G401.6 (cell line): ENCODE measurements at regions not wholly inside any gene's neighbourhood (a gene's known extent, or its start where the extent isn't known, plus 50 kb on each side); places are given as distances from the start of the nearest gene placed in this dataset.
"Not testable (repeated sequence)": the region's sequence is repeated elsewhere in the genome, so short reads cannot be mapped to it uniquely, and the experiment has no call there.

Experiments used
- FAIRE-seq: peaks from 2 replicates; lab custom pipeline; 2012; peaks lifted over from hg19 to GRCh38; lab: Jason Lieb, UNC

DNA sequence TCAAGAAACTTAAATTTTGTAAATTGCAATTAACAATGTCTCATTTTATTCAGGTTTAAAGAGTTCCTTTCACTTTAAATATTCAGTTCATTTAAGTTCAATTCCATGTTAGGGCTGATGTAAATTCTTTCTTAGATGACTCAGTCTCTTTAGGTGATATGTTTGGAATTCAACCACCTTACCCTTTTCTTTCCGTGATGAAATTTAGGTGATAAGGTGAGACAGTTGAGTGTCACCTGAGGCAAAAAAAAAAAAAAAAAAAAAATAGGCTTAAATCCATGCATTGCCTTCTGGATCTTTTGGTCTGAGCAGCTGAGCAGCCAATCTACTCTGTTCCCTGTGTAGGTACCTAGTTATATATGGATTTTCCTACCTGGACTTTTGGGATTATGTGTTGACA is 299.5 kb downstream of the DAD1 start:
- FAIRE-seq: no peak

DNA sequence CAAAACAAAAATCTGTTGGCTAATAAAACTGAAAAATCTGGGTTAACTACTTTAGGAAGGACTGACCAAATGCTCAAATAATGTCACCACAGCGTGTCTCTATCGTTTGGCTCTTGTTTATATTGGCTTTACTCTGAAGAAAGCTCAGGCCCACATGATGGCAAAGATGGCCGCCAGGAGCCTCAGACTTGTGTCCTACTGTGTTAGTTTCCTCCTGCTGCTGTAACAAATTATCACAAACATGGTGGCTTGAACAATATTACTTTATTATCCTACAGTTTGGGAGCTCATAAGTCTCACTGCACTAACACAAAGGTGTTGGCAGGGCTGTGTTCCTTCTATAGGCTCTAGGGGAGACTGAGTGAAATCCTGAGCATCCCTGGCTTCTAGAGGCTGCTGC is 303.0 kb downstream of the DAD1 start:
- FAIRE-seq: no peak

DNA sequence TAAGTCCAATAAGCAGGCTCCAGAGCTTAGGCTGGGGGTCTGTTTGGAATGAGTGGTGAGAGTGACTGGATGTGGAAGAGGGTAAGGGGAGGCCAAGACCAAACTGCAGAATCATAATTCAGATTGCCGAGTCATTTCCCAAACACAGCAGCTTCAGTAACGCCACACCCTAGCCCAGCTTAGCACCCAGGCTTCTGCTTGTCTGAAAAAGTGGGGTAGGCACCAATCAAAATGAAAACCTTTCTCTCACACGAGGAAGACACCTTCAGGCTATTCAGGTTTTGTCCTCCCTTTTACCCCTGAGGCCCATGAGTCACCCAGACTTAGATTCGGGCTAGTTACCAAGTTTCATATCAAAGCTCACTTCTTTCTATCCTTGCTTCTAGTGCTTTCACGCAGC is 306.1 kb downstream of the DAD1 start:
- no peak for FAIRE-seq

GRCh38 chr14:22282417-22282816 is 306.6 kb downstream of the DAD1 start:
- no peak for FAIRE-seq

GRCh38 chr14:22281447-22281874 is 307.6 kb downstream of the DAD1 start:
- not testable (repeated sequence) for FAIRE-seq

- no peak for FAIRE-seq
These were observed 308.3 kb downstream of the DAD1 start for GRCh38 chr14:22280497-22281316.

- peak; percentile 75 for FAIRE-seq
These were observed 311.9 kb downstream of the DAD1 start for GRCh38 chr14:22276913-22277816.

GRCh38 chr14:22271838-22272799 is 316.9 kb downstream of the DAD1 start:
- FAIRE-seq: no peak

GRCh38 chr14:22268875-22269274 is 320.1 kb downstream of the DAD1 start:
- no peak for FAIRE-seq

DNA sequence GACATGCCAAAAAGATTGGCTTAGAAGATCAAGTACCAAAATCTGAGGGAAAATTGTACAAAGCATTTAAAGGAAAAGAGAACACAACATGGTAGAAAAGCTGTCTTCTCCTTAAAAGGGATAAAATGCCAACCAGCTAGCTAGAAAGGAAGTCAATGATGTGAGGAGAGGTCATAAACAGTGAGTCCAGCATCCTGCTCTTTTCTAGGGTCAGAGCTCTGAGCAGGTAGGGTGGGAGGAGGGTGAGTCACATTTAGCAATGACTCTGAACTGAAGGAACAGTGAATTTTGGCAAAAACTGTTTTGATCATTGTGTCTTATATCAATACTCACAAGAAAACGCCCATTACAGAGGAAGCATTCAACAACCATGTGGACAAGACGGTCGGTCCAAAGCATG is 322.3 kb downstream of the DAD1 start:
- no peak for FAIRE-seq

DNA sequence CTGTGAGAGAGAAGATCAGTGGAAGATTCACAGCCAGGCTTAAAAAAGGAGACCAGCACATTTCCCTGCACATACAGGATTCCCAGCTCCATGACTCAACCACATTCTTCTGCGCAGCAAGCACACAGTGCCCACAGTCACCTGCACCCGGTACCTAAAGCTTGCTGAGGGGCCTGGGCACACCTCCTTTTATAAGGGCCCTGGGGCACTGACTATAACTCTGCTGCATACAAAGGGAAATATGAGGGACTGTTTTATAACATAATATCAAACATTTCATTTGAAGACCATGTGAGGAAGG is 322.9 kb downstream of the DAD1 start:
- no peak for FAIRE-seq

GRCh38 chr14:22265319-22266141 is 323.5 kb downstream of the DAD1 start:
- no peak for FAIRE-seq

- FAIRE-seq: no peak
These were observed 324.3 kb downstream of the DAD1 start for GRCh38 chr14:22264759-22265158.

DNA sequence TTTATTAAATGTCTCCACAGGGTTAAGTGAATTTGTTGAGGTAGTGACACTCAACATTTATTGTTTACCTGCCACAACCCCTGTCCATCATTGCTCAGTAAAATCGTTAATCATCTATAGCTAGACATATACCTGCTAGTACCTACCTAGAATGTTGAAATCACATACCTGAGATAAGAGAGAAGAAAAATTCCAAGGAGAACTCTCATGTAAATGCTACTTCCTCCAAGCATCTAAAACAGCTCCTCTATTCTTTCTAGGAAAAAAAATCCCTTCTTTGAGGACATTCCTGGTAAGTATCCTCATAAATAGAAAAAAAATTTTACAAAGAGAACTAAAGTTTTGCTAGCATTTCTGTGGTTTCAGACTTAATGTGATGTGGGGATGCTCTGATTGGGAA is 325.1 kb downstream of the DAD1 start:
- FAIRE-seq: no peak

DNA sequence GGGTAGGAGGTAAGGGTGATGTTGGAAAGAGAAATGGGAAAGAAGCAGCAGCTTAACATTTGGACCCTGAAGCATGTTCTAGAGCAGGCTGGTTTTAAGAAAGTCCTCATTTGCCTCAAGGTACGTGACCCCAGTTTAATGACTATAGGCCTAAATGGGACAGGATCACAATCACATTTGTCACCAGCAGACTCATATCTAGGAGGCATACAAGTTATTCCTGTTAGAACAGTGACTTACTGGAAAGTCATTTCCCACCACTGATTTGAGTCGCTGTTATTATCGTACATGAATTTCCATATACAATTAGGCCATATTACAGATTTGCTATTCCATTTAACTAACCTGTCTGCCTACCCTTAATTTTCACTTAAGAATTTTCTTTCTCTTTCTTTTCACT is 326.1 kb downstream of the DAD1 start:
- FAIRE-seq: no peak

DNA sequence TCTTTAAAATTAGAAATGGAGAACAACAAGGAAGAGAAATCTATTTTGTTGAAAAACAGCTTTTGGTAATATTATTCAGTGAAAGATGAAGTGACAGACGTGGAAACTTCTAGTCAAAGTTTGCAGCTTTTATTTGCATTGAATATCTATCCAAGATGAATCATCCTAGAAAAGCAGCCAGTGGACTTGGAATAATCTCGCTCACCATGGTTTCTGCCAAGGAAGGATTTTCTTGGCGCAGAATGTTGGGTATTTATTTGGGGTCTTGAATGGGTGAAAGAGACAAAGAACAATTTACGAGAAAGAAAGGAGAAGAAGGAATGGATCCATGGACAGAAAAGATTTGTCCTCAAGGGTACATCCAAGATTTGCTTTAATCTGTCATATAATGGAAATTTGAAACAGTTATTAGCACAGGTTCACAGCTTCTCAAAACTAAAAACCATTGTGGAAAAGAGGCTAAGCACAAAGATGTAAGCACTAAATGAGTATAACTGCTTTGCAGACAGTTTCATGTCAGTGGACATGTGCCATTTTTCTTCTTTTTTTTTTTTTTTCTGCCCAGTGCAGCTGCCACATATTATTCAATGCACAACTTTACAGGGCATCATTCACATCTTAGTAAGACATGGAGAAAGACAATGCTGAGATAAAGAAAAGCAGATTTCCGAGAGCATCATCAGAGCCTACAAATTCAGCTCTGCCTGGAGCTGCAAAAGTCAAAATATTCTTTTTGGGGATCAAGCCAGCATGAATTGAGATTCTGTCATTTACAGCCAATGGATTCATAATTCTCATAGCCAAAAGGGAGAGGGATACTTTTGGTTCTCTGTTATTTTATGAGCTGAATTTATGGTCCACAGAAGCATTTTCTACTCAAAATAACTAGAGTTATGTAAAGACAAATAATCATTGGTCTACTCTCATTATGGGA is 333.7 kb downstream of the DAD1 start:
- no peak for FAIRE-seq

DNA sequence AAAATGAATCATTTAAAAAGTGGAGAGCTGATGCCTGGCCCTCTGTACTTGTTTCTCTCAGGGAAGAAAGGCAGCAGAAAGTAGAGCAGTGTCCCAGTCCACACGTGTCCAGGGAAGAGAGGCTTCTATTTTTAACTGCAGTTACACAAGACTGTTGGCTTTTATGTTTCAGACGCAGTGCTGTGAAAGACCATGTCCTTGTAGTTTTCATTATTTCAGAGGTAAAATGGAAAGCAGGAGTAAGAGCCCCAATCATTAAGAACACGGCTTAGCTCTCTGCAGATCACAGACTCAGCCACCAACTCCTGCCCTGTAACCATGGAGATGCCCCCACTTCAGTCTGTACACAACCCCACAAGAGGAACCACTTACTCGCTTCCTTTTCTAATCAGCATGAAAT is 336.3 kb downstream of the DAD1 start:
- no peak for FAIRE-seq

- no peak for FAIRE-seq
These were observed 337.9 kb downstream of the DAD1 start for GRCh38 chr14:22251090-22251489.

DNA sequence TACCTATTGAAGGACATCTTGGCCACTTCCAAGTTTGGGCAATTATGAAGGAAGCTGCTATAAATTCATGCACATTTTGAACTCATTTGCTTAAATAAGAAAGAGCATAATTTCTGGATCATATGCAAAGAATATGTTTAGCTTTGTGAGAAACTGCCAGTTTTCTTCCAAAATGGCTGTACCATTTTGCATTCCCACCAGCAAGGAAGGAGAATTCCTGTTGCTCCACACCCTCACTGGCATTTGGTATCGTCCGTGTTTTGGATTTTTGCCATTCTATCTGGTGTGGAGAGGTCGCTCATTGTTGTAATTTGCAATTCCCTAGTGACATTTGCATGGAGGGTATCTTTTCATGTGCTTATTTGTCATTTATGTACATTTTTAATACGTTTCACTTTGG is 339.3 kb downstream of the DAD1 start:
- no peak for FAIRE-seq

DNA sequence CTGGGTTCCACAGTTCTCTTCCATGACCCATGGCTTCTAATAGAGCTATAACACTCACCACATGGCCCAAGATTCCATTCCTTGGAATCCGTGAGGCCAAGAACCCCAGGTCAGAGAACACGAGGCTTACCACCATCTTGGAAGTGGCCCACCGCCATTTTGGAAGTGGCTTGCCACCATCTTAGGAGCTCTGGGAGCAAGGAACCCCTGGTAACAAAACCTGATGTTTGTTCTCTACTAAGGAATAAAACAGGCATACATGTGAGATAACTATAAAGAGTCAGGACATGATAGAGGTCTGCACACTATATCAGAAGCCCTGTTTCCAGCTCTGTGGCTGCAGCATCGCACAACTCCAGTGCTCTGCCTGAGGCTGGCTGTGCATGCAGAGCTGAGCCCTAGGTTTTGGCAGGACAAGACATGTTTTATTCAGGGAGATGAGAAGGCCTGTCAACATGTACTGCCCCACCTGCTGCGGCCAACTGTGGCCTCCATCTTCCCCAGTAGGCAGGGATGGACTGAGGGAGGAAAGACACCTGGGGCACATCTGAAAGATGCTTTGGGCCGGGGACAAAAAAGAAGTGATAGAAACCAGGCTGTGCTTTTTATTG is 344.9 kb downstream of the DAD1 start:
- FAIRE-seq: no peak
